ENCODE measurements at regions not wholly inside any gene's neighbourhood (a gene's known extent, or its start where the extent isn't known, plus 50 kb on each side); places are given as distances from the start of the nearest gene placed in this dataset.

GRCh38 chr2:88818381-88818780 lies 126.9 kb downstream of the RPIA start:
- no peak overlapping the region for H3K27ac ChIP-seq
- H3K4me3 ChIP-seq = no peak overlapping the region
- no peak for DNase-seq (ENCODE audit: low spot score in 2 of 2)
- H3K36me3 ChIP-seq = no peaks in the 10 kb centered on the region
- TF ChIP-seq CTCF (IDR thresholded peaks at IDR 0.05) = no peak
- no peaks in the 10 kb centered on the region for H3K4me1 ChIP-seq
- H3K27me3 ChIP-seq = no peaks in the 10 kb centered on the region
- no peaks in the 10 kb centered on the region for H3K9me3 ChIP-seq
- intact Hi-C loops (cut with DNase I) = no loop called here

- Histone ChIP-seq H3K36me3 (no peaks in the 10 kb centered on the region), H3K4me1 (no peaks in the 10 kb centered on the region), H3K4me3 (no peak overlapping the region), H3K27me3 (no peaks in the 10 kb centered on the region), H3K9me3 (no peaks in the 10 kb centered on the region), H3K27ac (no peak overlapping the region)
- no peak for TF ChIP-seq CTCF (IDR thresholded peaks at IDR 0.05)
- DNase-seq (ENCODE audit: low spot score in 2 of 2) = no peak
- intact Hi-C loops (cut with DNase I) = no loop called here
Observed at GRCh38 chr2:88824951-88825350, 133.5 kb downstream of the RPIA start.

GRCh38 chr2:88826399-88826798 lies 134.9 kb downstream of the RPIA start:
- no peak for DNase-seq (ENCODE audit: low spot score in 2 of 2)
- H3K27ac ChIP-seq = no peak overlapping the region
- H3K4me1 ChIP-seq = no peaks in the 10 kb centered on the region
- H3K36me3 ChIP-seq = no peaks in the 10 kb centered on the region
- no peaks in the 10 kb centered on the region for H3K9me3 ChIP-seq
- H3K27me3 ChIP-seq = no peaks in the 10 kb centered on the region
- no peak for TF ChIP-seq CTCF (IDR thresholded peaks at IDR 0.05)
- H3K4me3 ChIP-seq = no peak overlapping the region
- intact Hi-C loops (cut with DNase I) = no loop called here

GRCh38 chr2:88827821-88828220 lies 136.3 kb downstream of the RPIA start:
- Histone ChIP-seq H3K27me3 (no peaks in the 10 kb centered on the region), H3K4me1 (no peaks in the 10 kb centered on the region), H3K4me3 (no peak overlapping the region), H3K36me3 (no peaks in the 10 kb centered on the region), H3K9me3 (no peaks in the 10 kb centered on the region), H3K27ac (no peak overlapping the region)
- no peak for DNase-seq (ENCODE audit: low spot score in 2 of 2)
- intact Hi-C loops (cut with DNase I) = no loop called here
- TF ChIP-seq CTCF (IDR thresholded peaks at IDR 0.05) = no peak

GRCh38 chr2:88828397-88829137 lies 137.1 kb downstream of the RPIA start:
- H3K4me1 ChIP-seq = no peaks in the 10 kb centered on the region
- intact Hi-C loops (cut with DNase I) = no loop called here
- no peak for TF ChIP-seq CTCF (IDR thresholded peaks at IDR 0.05)
- H3K27me3 ChIP-seq = no peaks in the 10 kb centered on the region
- H3K4me3 ChIP-seq = no peak overlapping the region
- DNase-seq (ENCODE audit: low spot score in 2 of 2) = no peak
- H3K27ac ChIP-seq = no peak overlapping the region
- no peaks in the 10 kb centered on the region for H3K9me3 ChIP-seq
- no peaks in the 10 kb centered on the region for H3K36me3 ChIP-seq

Measured in ascending aorta (tissue), 2 donors.